ENCODE measurements at regions not wholly inside any gene's neighbourhood (a gene's known extent, or its start where the extent isn't known, plus 50 kb on each side); places are given as distances from the start of the nearest gene placed in this dataset.

- TF ChIP-seq CTCF (IDR thresholded peaks at IDR 0.05) (no peak), POLR2A (IDR thresholded peaks at IDR 0.05) (no peak)
These were observed 440.9 kb downstream of the ZEB2 start for GRCh38 chr2:144078802-144079724.

Measured in uterus (tissue), 2 donors.